H1 (cell line): ENCODE measurements at regions not wholly inside any gene's neighbourhood (a gene's known extent, or its start where the extent isn't known, plus 50 kb on each side); places are given as distances from the start of the nearest gene placed in this dataset.

Experiments
- EZH2 ChIP-seq: fragments of 200-600 bp; sonication (generic); IDR thresholded peaks from 2 replicates; pipeline ENCODE4 v1.7.1; 2012; ENCODE audit warnings: low read depth, mild to moderate bottlenecking, moderate library complexity, low read length, inconsistent platforms; ENCODE audit not compliant: severe bottlenecking
- TAF7 ChIP-seq: optimal IDR thresholded peaks from 2 replicates; pipeline ENCODE3; 2011; ENCODE audit warnings: low read depth, mild to moderate bottlenecking, inconsistent platforms, low read length, moderate library complexity, borderline replicate concordance
- TEAD4 ChIP-seq: IDR thresholded peaks from 2 replicates; pipeline ENCODE4 v1.6.1; 2012; ENCODE audit warnings: low read depth, low read length, inconsistent platforms, mixed read lengths

DNA sequence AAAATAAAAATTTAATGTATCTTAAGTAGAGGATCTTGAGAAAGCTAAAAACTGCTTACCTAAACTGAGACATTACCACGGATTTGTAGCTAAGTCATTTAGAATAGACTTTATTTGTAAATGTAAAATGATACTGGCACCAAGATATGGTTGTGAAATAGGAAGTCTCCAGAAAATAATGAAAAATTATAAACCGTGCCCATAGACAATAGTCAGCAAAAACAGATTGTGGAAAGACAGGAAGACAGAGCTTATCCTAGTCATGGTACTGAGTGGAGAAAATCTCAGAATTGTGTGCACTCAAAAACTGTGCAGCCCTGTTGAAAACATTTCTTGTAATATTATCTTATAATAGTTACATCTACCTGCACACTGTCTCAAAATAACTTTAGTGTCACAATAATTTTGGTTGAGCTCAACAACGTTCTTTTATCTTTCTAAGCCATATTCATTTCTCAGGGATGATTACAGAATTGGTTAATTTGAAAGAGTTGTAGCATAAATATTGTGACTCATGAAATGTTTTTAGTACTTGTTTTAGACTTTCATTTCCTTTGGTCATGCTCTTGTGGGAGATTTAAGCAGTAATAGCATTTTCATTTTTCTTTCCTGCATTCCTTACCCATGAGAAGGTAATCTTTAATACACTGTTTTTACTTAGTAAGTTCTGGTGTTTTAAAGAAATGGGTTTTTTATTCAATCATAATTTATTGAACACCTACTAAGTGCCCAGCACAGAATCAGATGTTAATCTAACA, 174.5 kb downstream of the SOX4 start (continued):
- TF ChIP-seq TEAD4 (no peak), EZH2 (no peak), TAF7 (no peak)
